ENCODE measurements at regions not wholly inside any gene's neighbourhood (a gene's known extent, or its start where the extent isn't known, plus 50 kb on each side); places are given as distances from the start of the nearest gene placed in this dataset.

DNA sequence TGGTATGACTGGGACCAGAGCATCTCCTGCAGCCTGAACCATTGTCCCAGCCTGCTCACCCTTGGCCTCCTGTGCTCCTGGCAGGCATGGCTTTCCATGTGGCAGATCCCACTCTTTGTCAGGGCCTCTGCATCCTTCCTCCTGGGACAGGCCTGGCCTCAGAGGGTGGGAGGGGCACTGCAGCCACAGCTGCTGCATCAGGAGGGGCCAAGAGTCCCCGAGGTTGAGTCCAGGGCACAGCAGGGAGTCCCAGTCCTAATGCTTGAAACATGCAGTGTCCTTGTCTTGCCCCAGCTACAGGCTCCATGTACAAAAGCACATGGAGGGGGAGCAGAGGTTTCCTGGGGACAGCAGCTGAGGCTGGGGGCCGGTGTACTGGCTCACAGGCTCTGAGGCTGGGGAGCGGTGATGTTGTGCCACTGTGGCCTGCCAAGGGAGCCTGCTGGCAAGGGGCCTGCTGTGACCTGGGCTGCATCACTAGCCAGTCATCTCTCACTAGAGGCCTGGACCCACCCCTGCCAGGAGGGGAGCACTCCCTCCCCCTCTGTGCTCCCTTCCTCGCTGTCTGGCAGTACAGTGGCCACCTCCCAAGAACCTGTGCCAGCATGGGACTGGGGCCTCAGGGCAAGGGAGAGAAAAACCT is 144.8 kb downstream of the ZNF248 start:
- Histone ChIP-seq H4K20me1 (ENCODE audit: insufficient read depth, low read length) (no peaks in the 10 kb centered on the region), H3K4me1 (ENCODE audit: insufficient read depth, low read length) (no peaks in the 10 kb centered on the region), H3K4me3 (replicated peaks in 1 of 3; ENCODE audit: insufficient read depth in 1 of 3, low read depth in 2 of 3, low read length in 3 of 3) (no peak overlapping the region), H3K27me3 (ENCODE audit: control insufficient read depth in 1 of 2, insufficient read depth in 2 of 2, low read length in 2 of 2) (no peaks in the 10 kb centered on the region; a peak in 1 of 5 replicates), H3K27ac (ENCODE audit: extremely low read length, insufficient read depth, low read length) (no peak overlapping the region), H3K9me3 (ENCODE audit: low read length) (no peaks in the 10 kb centered on the region), H3K79me2 (ENCODE audit: insufficient read depth, low read length) (no peaks in the 10 kb centered on the region), H3K36me3 (replicated peaks in 1 of 2; ENCODE audit: control insufficient read depth in 1 of 2, insufficient read depth in 2 of 2, low read length in 2 of 2) (no peaks in the 10 kb centered on the region), H3K9ac (ENCODE audit: insufficient read depth, low read depth, low read length) (no peak overlapping the region), H2AFZ (ENCODE audit: low read length) (no peak overlapping the region), H3K4me2 (ENCODE audit: low read depth, low read length) (no peak overlapping the region)
- in situ Hi-C loops (cut with HindIII; ENCODE audit: extremely low pct_ligation_motif_present, low pct_unique_long_range_greater_than_20kb), result no loop called here
- ATAC-seq (no peak; the same call in 2 of the 3 replicates), FAIRE-seq (no peak), DNase-seq (ENCODE audit: low spot score) (no peak)
- TF ChIP-seq ZNF24 (IDR thresholded peaks at IDR 0.05), result no peak
- TF ChIP-seq, protein P1, sequence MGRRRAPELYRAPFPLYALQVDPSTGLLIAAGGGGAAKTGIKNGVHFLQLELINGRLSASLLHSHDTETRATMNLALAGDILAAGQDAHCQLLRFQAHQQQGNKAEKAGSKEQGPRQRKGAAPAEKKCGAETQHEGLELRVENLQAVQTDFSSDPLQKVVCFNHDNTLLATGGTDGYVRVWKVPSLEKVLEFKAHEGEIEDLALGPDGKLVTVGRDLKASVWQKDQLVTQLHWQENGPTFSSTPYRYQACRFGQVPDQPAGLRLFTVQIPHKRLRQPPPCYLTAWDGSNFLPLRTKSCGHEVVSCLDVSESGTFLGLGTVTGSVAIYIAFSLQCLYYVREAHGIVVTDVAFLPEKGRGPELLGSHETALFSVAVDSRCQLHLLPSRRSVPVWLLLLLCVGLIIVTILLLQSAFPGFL (CRISPR knock-in tag; IDR thresholded peaks at IDR 0.05), result no peak
- no peak for TF ChIP-seq TBL1XR1 (IDR thresholded peaks at IDR 0.05; ENCODE audit: borderline replicate concordance, low read length, partially characterized antibody)
- TF ChIP-seq, protein P2, sequence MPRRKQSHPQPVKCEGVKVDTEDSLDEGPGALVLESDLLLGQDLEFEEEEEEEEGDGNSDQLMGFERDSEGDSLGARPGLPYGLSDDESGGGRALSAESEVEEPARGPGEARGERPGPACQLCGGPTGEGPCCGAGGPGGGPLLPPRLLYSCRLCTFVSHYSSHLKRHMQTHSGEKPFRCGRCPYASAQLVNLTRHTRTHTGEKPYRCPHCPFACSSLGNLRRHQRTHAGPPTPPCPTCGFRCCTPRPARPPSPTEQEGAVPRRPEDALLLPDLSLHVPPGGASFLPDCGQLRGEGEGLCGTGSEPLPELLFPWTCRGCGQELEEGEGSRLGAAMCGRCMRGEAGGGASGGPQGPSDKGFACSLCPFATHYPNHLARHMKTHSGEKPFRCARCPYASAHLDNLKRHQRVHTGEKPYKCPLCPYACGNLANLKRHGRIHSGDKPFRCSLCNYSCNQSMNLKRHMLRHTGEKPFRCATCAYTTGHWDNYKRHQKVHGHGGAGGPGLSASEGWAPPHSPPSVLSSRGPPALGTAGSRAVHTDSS (CRISPR knock-in tag; conservative IDR thresholded peaks at IDR 0.05), result no peak
- CTCF ChIA-PET (ENCODE audit: low intra/inter-chr PET ratio, low total read pairs), result no interaction called here
- intact Hi-C loops (cut with micrococcal nuclease; ENCODE audit: unreplicated experiment), result no loop called here
- BruUV-seq (replicated peaks), result no TSS peak
- POLR2A ChIA-PET, result no interaction called here
- WGBS (ENCODE audit: low lambda C conversion rate), result no CpG with 5 or more reads among the region's 4 CpGs

All from HepG2 (cell line).